NCI-H1417 (cell line): ENCODE measurements at regions not wholly inside any gene's neighbourhood (a gene's known extent, or its start where the extent isn't known, plus 50 kb on each side); places are given as distances from the start of the nearest gene placed in this dataset.
"Not testable (repeated sequence)": the region's sequence is repeated elsewhere in the genome, so short reads cannot be mapped to it uniquely, and the experiment has no call there.

ENCODE experiments used
- DNase-seq, 3 experiments: peaks; one replicate each; lab custom pipeline; 2025; lab: John Stamatoyannopoulos, UW

DNA sequence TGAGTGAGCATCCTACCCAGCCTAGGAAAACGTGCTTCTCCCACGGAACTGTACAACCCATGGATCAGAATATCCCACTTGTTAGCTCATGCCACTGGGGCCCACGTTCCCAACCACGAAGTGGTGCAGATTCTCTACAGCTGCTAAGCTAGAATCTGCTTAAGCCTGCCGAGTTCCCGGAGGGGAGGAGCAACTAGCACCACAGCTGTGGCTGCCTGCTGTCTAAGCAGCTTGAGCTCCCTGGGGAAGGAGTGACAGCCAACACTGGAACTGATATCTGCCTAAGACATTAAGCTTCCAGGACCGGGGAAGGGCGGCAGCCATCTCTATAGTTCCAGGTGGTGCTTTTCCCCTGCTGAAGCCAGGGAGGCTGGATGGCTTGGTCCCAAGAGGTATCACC, 334.7 kb upstream of the CHRM2 start:
- DNase-seq = no peak

DNA sequence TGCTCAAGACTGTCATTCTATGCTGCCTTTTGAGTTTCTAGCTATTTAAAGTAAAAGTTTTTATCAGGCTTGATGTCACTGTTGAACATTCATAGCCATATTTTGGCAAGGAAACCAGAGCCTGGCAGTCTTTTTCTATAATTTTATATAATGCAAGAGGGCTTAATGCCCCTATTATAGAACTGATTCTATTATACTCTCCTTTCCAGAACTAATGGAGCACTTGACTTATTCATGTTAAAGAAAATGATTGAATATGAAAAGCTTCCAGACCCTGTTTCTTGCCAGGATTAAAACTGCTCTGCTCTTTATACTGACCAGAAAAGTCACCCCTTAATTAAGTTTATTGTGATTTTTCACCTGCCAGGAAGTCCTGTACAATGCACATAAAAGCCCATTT, 337.6 kb upstream of the CHRM2 start:
- DNase-seq = peak in 1 of 3 experiments; percentile 63

DNA sequence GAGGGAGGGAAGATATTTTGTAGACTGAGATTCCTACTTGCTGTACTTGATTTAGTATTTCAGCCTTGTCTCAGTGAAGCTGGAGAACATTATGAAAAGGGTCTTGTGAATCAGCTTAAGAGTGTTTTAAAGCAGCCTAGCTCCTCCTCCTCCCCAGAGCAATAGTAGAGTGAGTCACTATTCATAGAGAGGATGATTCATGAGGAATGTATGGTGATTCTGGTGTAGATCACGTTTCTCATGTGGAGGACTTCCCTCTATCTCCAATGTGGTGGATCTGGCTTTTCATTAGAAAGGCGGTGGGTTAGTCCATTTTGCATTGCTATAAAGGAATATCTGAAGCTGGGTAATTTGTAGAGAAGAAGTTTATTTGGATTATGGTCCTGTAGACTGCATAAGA, 340.1 kb upstream of the CHRM2 start:
- no peak for DNase-seq

DNA sequence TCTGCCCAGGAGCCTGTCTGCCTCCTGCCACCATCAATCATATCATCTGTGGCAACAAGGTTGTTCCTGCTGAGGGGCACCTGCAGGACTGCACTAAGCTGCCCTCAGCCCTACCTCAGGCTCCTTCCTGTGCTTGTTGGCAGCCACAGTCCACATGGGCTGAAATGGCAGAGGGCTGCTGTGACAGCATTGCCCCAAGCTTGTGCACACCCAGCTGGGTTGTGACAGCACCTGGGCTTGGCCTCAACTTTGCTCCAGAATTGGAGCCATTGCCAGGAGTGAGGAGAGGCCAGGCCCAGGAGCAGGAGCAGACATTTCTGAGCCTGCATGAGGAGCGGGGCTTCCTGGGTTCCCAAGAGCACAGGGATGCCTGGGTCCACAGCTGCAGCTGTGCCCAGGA, 340.9 kb upstream of the CHRM2 start:
- DNase-seq = no peak

DNA sequence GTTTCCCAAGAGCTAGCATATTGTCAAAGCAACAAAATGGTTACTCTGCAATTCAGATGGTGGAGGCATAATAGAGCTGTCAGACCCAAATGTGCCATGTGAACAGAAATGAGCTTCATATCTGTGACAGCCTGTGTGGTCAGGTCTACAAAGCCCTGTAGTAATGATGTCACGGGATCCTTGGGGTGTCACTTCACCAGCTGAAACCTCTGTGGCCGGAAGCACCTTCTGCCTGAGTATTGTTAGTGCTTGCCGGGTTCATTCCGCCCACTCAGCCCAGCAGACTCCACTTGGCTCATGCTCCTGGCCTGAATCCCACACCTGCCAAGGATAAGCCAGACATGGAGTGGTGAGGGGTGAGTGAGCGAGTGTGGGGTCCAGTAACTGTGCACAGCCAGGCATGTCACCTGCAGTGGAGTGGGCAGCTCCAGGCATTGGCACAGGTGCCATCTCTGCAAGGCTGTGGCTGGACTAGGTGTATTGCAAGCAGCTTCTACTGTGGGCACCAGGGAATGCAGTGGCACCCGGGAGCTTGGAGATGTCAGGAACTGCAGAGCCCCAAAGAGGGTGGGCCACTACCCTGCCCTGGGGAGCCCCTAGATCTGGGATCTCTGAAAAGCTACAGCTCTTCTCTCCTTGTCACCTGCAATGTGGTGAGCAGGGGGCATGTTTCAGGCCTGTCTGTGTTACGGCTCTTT, 341.9 kb upstream of the CHRM2 start:
- DNase-seq = no peak

DNA sequence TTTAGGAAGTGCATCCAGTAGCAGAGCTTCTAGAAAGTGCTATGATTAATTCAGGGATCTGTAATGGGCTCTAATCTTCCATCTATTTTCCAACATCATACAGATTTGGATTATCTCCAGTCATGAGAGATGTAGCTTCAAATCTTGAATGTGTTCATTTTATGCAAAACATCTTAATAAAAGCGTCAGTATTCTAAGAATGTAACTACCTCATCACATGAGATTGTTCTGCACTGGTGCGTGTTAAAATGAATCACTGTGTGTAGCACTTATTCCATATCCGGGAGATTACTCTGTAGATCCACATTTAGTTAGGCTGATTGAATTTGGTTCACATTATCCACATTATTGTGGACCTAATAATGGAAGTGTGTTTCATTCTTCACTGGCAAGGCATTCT, 344.9 kb upstream of the CHRM2 start:
- DNase-seq = no peak

DNA sequence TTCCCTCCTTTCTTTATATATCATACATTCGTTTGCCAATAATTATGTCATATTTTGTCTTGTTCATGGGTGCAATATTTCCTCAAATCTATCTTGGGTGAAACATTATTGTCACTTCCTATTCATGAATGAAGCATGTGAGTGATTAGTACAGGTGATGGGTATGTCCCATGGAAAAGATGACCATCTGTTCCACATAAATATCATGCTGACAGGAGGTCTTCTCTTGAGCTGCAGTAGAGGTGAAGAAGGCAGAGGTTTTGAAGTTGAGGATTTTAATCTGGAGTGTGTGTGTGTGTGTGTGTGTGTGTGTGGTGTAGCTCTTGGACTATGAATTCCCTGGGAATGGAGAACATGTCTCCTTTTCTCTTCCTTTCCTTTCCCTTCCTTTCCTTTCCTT, 350.5 kb upstream of the CHRM2 start:
- no peak for DNase-seq

DNA sequence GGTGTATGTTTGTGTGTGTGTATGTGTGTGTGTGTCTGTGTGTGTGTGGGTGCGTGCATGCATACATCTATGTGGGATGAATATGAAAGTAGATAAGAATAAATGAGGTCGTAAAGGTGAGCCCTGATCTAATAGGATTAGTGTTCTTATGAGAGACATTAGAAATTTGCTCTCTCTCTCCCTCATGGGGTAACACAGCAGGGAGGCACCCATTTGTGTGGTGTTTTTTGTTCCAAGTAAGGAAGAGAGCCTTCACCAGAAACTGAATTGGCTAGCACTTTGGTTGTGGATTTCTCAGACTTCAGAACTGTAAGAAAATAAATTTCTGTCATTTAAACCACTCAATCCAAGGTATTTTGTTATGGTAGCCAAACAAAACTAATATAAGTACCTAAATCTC, 353.7 kb upstream of the CHRM2 start:
- DNase-seq = no peak

DNA sequence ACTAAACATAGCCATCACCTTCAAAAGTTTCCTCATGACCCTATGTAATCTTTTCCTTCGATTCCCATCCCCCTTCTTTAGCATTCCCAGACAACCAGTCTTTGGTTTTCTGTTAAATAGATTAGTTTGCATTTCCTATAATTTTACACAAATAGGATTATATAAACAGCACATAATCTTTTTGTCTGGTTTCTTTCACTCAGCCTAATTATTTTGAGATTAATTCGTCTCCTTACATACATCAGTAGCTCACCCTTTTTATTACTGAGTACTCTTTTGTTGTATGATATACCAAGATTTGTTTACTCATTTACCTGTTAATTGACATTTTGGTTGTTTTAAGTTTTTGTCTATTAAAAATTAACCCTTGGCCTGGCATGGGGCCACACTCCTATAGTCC, 354.7 kb upstream of the CHRM2 start:
- no peak for DNase-seq

DNA sequence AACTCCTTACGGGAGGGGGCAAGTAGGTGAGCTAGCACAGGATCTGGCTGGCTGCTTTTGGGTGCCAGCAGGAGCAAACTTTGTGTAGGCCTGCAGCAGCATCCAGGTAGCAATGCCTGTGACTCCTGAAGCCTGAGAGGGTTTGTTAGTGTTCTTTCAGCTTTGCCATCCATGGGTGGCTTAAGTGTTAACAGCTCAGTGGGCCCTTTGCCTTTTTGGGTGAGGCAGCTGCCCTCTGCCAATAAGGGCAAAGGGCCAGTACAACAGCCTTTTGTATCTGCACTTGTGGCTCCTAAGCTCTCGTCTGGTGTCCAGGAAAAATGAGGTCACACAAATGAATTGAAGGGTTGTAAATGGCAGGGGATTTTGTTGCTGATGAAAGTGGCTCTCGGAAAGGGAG, 359.0 kb upstream of the CHRM2 start:
- DNase-seq = no peak

DNA sequence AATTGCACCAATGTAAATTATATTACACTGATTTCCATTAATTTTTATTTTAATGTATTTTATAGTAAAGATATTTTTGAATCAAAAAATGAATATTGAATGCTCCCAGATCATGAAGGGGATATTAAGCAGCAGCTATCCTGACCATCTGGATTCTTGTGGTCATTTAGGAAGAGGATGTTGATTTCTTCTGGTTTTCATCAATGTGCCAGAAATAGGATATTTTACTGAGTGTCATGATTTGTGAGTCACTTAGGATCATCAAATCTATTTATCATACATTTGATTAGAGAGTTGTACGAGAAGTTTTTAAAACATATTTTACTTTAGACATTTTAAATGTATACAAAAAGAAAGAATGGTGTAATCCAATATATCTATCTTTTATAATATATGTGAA, 366.3 kb upstream of the CHRM2 start:
- no peak for DNase-seq

DNA sequence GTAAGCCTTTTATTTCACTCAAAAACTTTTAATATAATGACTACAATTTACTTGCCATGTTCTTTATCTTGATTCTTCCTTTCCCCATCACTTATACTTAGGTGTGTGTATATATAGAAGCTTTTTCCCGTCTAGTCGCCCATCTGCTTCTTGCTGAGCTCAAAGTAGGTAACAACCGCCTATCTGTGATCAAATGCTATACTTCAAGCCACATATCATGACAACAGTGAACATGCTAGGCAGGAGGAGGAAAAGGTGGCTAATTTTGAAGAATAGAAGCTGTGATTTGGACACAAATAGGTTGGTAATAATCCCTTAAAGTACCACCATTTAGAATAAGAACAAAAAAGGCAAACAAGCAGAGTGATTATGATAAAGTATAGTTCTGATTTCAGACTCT, 367.3 kb upstream of the CHRM2 start:
- DNase-seq = no peak

DNA sequence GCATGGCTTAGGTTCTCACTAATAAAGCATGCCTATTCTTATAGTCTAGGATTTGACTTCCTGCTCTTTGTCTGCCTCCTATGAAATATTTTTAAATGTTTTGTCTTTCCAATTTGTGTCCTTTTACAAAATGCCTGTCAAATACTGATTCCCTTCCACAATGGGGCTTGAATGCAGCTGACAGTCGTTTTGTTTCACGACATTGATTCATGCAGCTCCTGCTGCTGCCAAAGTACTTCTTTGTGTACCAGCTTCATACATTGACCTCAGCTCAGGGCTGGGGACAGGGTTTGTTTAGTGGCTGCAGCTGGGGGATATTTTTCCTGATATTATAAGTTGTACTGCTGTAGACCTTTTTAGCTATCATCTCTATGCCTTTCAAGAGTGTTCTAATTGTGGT, 371.9 kb upstream of the CHRM2 start:
- DNase-seq = peak in 2 of 3 experiments; percentile 13 to 66

DNA sequence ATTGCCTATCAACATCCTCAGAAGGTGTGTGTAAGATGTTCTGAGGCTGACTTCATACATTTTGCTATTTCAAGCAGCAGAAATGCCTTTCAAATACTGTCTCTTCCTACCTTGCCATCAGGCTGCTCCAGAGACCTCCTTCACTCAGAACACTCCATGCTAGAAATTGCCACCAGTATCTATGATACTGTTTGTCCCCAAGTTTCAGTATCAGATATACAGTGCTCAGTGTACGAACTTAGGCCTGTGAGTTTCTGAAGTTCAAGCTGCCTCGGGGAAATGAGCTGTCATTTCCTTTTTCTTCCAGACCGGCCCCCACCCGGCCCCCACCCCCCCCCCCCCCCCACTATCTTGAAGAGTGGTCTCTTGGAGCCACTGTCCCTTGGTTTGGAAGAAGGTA, 373.4 kb upstream of the CHRM2 start:
- DNase-seq = no peak

DNA sequence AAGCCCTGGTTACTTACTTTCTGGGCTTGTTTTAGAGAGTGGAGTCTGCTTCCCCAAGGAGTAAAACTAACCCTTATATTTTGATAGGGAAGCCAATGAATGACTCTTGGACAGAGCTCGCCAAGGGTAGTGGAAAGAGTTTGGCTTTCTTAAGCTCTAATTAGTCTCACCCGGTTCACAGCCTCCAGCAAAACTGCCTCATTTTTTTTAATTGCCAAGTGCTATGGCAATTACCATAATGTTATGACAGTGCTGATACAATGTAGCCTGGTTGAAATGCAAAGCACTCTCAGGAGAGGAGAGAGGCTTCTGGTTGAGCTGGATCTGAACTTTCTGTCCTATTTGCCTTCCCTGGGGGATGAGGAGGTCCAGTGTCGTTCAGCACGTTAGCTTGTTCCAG, 376.1 kb upstream of the CHRM2 start:
- DNase-seq = peak in 1 of 3 experiments; percentile 17

DNA sequence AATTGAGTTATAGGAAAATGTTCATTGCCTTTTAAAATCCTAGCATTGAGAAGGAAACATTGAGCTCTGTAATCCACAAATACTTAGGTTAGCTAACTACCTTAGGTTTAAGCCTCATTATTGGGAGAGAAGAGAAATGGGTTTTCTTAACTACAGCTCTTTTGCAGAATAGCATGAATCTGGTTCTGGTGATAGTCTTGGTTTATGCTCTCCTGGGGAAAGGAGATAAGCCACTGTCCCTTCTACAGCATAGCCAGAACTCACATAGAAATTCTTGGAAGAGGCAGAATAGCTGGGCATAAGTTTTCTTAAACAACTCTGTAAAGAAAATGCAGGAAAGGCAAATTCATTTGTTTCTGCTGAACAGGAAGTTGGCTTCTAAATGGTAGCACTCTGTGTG, 378.6 kb upstream of the CHRM2 start:
- DNase-seq = no peak

DNA sequence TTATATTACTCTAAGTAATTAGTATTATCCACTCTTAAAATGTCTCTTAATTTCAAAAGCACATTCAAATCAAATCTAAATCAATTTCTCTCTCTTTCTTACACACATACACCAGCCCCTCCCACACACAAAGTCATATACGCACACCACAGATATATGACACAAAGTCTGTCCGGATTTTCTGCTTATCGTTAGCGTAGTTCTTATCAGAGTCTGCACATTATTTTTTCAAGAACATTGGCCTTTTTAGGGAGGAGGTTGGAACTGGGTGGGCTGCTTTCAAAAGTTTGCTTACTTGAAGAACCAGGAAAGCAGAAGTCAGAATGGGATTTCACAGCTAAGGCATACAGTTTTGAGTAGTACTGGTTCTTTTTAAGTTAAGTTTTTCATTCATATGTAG, 387.6 kb upstream of the CHRM2 start:
- no peak for DNase-seq

DNA sequence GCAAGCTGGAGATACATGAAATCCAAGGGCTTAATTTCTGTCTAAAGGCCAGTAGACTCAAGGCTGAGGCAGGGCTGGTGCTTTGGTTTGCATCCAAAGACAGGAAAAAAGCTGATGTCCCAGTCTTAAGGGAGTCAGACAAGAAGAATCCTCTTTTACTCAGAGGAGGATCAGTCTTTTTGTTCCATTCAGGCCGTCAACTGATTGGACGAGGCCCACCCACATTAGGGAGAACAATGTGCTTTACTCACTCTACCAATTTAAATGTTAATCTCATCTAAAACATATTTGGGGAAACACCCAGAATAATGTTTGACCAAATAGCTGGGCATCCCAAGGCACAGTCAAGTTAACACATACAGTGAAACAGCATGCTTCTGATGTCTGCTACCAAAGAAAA, 388.5 kb upstream of the CHRM2 start:
- no peak for DNase-seq

DNA sequence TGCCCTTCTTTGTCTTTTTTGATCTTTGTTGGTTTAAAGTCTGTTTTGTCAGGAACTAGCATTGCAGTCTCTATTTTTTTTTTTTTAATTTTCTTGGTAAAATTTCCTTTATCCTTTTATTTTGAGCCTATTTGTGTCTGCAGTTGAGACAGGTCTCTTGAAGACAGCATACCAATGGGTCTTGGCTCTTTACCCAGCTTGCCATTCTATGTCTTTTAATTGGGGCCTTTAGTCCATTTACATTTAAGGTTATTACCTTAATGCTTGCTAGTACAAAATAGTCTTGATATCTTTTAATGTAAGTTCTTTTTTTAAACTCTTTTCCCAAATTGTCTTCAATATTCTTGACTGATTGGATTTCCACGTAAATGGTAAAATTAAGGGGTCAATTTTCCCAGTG, 398.3 kb upstream of the CHRM2 start:
- no peak for DNase-seq

DNA sequence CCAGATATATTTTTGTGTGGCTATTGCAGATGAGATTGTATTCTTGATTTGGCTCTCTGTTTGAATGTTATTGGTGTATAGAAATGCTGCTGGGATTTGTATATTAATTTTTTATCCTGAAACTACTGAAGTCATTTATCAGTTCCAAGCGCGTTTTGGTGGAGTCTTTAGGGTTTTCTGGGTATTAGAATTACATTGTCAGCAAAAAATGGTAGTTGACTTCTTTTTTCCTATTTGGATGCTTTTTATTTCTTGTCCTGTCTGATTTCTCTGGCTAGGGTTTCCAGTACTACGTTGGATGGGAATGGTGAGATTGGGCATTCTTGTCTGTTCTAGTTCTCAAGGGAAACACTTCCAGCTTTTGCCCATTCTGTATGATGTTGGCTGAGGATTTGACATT, 415.5 kb upstream of the CHRM2 start:
- no peak for DNase-seq

DNA sequence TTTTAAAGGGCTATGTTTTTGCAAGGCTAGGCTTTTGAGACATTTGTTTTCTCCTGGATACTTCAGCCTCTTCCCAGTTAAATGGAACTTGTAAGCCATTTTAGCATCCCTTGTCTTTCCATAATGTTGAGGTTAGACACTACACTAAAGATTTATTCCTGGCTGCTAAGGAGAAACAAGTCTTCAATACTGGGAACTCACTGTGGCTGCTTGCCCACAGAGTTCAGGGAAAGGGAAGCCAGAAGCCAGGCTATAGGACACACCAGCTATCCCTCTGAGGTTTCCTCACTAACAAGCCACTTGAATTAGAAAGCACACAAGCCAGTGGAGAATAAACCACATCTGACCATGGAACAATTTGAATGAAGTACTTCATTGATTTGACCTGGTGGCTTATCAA, 421.7 kb upstream of the CHRM2 start:
- DNase-seq = no peak

DNA sequence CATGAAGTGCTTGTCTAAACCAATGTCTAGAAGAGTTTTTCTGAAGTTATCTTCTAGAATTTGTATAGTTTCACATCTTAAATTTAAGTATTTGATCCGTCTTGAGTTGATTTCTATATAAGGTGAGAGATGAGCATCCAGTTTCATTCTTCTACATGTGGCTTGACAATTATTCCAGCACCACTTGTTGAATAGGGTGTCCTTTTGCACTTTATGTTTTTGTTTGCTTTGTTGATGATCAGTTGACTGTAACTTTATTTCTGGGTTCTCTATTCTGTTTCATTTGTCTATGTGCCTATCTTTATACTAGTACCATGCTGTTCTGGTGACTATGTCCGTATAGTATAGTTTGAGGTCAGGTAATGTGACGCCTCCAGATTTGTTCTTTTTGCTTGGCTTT, 426.6 kb upstream of the CHRM2 start:
- no peak for DNase-seq

DNA sequence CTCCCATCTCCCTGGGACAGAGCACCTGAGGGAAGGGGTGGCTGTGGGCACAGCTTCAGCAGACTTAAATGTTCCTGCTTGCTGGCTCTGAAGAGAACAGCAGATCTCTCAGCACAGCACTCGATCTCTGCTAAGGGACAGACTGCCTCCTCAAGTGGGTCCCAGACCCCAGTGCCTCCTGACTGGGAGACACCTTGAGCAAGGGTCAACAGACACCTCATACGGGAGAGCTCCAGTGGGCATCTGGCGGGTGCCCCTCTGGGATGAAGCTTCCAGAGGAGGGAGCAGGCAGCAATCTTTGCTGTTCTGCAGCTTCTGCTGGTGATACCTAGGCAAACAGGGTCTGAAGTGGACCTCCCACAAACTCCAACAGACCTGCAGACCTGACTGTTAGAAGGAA, 436.7 kb upstream of the CHRM2 start:
- DNase-seq = not testable (repeated sequence)

DNA sequence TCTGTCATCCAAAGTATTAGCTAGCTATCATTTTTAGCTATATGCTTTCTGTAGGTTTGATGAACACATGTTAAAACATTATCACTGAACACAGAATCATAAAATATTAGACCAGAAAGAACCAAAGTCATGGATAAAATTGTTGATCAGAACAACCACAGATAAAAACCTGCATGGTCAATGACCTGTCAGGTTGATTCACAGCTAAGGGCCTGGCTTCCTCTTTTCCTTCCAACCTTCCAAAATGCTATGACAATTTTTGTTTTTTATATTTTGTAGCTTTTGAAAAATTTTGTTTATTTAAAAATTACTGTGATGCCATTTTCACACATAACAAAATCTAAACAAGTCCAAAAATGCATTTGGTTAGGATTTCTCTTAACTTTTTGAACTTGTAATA, 444.4 kb upstream of the CHRM2 start:
- no peak for DNase-seq

DNA sequence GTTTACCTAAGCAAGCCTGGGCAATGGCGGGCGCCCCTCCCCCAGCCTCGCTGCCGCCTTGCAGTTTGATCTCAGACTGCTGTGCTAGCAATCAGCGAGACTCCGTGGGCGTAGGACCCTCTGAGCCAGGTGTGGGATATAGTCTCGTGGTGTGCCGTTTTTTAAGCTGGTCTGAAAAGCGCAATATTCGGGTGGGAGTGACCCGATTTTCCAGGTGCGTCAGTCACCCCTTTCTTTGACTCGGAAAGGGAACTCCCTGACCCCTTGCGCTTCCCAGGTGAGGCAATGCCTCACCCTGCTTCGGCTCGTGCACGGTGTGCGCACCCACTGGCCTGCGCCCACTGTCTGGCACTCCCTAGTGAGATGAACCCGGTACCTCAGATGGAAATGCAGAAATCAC, 442.6 kb upstream of the MTPN start:
- DNase-seq = not testable (repeated sequence)
